Parathyroid adenoma (tissue), 2 donors: ENCODE measurements at regions not wholly inside any gene's neighbourhood (a gene's known extent, or its start where the extent isn't known, plus 50 kb on each side); places are given as distances from the start of the nearest gene placed in this dataset.

Source experiments
- H2AFZ ChIP-seq: fragments of 300-600 bp; sonication (generic); one replicate; pipeline ENCODE4 v1.7.0; 2017; ENCODE audit warnings: antibody characterized with exemption, mild to moderate bottlenecking
- H3K27ac ChIP-seq: fragments of 300-600 bp; sonication (generic); one replicate; pipeline ENCODE4 v1.7.0; 2017
- H3K27me3 ChIP-seq: fragments of 300-600 bp; sonication (generic); one replicate; pipeline ENCODE4 v1.7.0; 2017; ENCODE audit warnings: low read length; ENCODE audit not compliant: control insufficient read depth, insufficient read depth
- H3K36me3 ChIP-seq: fragments of 300-600 bp; sonication (generic); one replicate; pipeline ENCODE4 v1.7.0; 2017; ENCODE audit warnings: low read length; ENCODE audit not compliant: control insufficient read depth, insufficient read depth
- H3K4me1 ChIP-seq: fragments of 300-600 bp; sonication (generic); one replicate; pipeline ENCODE4 v1.7.0; 2017; ENCODE audit warnings: control low read depth
- H3K4me2 ChIP-seq: fragments of 300-600 bp; sonication (generic); one replicate; pipeline ENCODE4 v1.7.0; 2017; ENCODE audit warnings: low read length
- H3K4me3 ChIP-seq: fragments of 300-600 bp; sonication (generic); one replicate; pipeline ENCODE4 v1.7.0; 2017; ENCODE audit warnings: low read depth, low read length
- H3K79me2 ChIP-seq: fragments of 300-600 bp; sonication (generic); one replicate; pipeline ENCODE4 v1.7.0; 2017; ENCODE audit warnings: control low read depth
- H3K9ac ChIP-seq: fragments of 300-600 bp; sonication (generic); one replicate; pipeline ENCODE4 v1.7.0; 2017; ENCODE audit warnings: mild to moderate bottlenecking
- H3K9me3 ChIP-seq: fragments of 300-600 bp; sonication (generic); one replicate; pipeline ENCODE4 v1.7.0; 2017; ENCODE audit warnings: low read length; ENCODE audit not compliant: control insufficient read depth
- CTCF ChIP-seq: fragments of 300-600 bp; sonication (generic); IDR thresholded peaks from one replicate; pipeline ENCODE4 v1.7.0; 2017; ENCODE audit warnings: antibody characterized with exemption, mild to moderate bottlenecking
- donor health status: primary hyperparathyroidism.

- H3K27me3 ChIP-seq, result no peaks in the 10 kb centered on the region
- no peaks in the 10 kb centered on the region for H3K36me3 ChIP-seq
- no peaks in the 10 kb centered on the region for H3K9me3 ChIP-seq
- no peak overlapping the region for H3K4me3 ChIP-seq
- H3K79me2 ChIP-seq, result no peaks in the 10 kb centered on the region
- no peaks in the 10 kb centered on the region for H3K4me1 ChIP-seq
- no peak overlapping the region for H3K9ac ChIP-seq
- no peak overlapping the region for H2AFZ ChIP-seq
- no peak overlapping the region for H3K4me2 ChIP-seq
- no peak overlapping the region for H3K27ac ChIP-seq
- TF ChIP-seq CTCF, result no peak
Observed at GRCh38 chr12:91542067-91542466, 359.4 kb upstream of the DCN start.

- TF ChIP-seq CTCF, result no peak
Observed at GRCh38 chr12:91538418-91538817, 355.8 kb upstream of the DCN start.

GRCh38 chr12:91533366-91533765 is 350.7 kb upstream of the DCN start:
- Histone ChIP-seq H3K36me3 (no peaks in the 10 kb centered on the region), H3K79me2 (no peaks in the 10 kb centered on the region)

More at GRCh38 chr12:91538418-91538817, 355.8 kb upstream of the DCN start:
- Histone ChIP-seq H3K27ac (no peak overlapping the region), H2AFZ (no peak overlapping the region), H3K4me2 (no peak overlapping the region), H3K4me3 (no peak overlapping the region), H3K36me3 (no peaks in the 10 kb centered on the region), H3K4me1 (no peaks in the 10 kb centered on the region), H3K9me3 (no peaks in the 10 kb centered on the region), H3K27me3 (no peaks in the 10 kb centered on the region), H3K79me2 (no peaks in the 10 kb centered on the region), H3K9ac (no peak overlapping the region)

GRCh38 chr12:91529829-91530228 is 347.2 kb upstream of the DCN start:
- TF ChIP-seq CTCF, result no peak
- H3K4me3 ChIP-seq, result no peak overlapping the region
- no peak overlapping the region for H3K4me2 ChIP-seq
- H2AFZ ChIP-seq, result no peak overlapping the region
- H3K27me3 ChIP-seq, result no peaks in the 10 kb centered on the region
- H3K9me3 ChIP-seq, result no peaks in the 10 kb centered on the region
- no peaks in the 10 kb centered on the region for H3K4me1 ChIP-seq
- H3K36me3 ChIP-seq, result no peaks in the 10 kb centered on the region
- H3K79me2 ChIP-seq, result no peaks in the 10 kb centered on the region
- no peak overlapping the region for H3K27ac ChIP-seq
- H3K9ac ChIP-seq, result no peak overlapping the region

More at GRCh38 chr12:91533366-91533765, 350.7 kb upstream of the DCN start:
- H3K4me3 ChIP-seq, result no peak overlapping the region
- H3K9me3 ChIP-seq, result no peaks in the 10 kb centered on the region
- no peak overlapping the region for H3K4me2 ChIP-seq
- H3K27ac ChIP-seq, result no peak overlapping the region
- H3K9ac ChIP-seq, result no peak overlapping the region
- H2AFZ ChIP-seq, result no peak overlapping the region
- no peaks in the 10 kb centered on the region for H3K27me3 ChIP-seq
- no peaks in the 10 kb centered on the region for H3K4me1 ChIP-seq
- TF ChIP-seq CTCF, result no peak

- Histone ChIP-seq H3K4me1 (no peaks in the 10 kb centered on the region), H3K36me3 (no peaks in the 10 kb centered on the region), H3K9me3 (no peaks in the 10 kb centered on the region), H3K4me2 (no peak overlapping the region), H3K27me3 (no peaks in the 10 kb centered on the region), H3K4me3 (no peak overlapping the region), H2AFZ (no peak overlapping the region), H3K27ac (no peak overlapping the region), H3K9ac (no peak overlapping the region), H3K79me2 (no peaks in the 10 kb centered on the region)
- no peak for TF ChIP-seq CTCF
Observed at GRCh38 chr12:91523831-91524230, 341.2 kb upstream of the DCN start.
